GM19025 (cell line): ENCODE measurements at regions not wholly inside any gene's neighbourhood (a gene's known extent, or its start where the extent isn't known, plus 50 kb on each side); places are given as distances from the start of the nearest gene placed in this dataset.

ENCODE experiments used
- ATAC-seq: cut with Tn5 transposase; IDR thresholded peaks from one replicate; pipeline ENCODE4 v1.9.1; 2021; ENCODE audit warnings: mild to moderate bottlenecking, low read depth, moderate library complexity; ENCODE audit not compliant: unreplicated experiment

DNA sequence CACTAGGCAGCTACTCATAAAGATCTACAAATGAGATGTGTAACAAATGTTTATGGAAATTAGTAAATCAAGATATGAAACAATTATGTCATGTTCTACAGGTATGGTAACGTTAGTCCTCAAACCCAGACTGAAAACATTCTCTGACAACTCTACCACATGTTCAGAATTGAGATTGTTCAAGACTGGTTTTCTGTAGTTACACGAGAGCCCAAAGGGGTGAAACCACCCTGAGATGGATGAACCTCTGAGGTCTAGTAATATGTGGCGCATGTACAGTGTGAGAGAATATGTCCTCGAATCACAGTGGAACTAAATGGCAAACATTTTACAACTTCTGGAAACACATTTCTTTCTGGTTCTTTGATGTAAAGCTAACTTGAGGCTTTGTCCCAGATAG is 614.3 kb downstream of the ZEB2 start:
- no peak for ATAC-seq

DNA sequence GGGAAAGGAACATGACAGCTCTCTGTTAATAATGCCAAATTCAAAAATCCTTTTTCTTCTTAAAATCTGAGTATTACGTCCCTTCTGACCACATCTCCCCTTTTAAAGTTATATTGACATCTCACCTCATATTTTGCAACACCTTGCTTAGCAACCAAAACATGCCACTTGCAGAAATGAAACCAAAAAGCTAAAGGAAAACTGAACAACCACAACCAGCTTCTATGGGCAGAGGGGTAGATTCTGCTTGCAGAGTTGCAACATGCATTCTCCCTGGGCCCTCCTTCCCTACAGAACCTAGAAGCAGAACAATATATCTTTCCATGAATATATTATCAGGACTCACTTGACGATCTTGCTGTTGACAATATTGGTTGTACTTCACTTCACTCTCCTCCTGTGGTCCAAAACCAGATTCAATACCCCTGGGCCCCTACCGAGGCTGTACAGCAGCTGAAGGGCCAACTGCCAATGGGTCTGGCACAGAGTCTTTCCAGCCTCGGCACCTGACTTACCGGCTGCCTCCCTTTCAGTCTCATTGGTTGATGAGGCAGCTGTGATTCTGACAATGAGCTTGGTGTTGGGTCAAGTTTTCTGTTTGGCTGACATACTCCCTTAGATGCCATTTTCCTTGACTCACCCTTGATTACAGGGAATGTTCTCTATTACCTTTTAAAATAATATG is 616.6 kb downstream of the ZEB2 start:
- ATAC-seq = no peak

GRCh38 chr2:143901185-143901842 is 618.6 kb downstream of the ZEB2 start:
- peak; percentile 74 for ATAC-seq

GRCh38 chr2:143899987-143900386 is 619.9 kb downstream of the ZEB2 start:
- ATAC-seq = no peak

GRCh38 chr2:143893371-143893770 is 626.5 kb downstream of the ZEB2 start:
- ATAC-seq = no peak

GRCh38 chr2:143891879-143892308 is 628.0 kb downstream of the ZEB2 start:
- ATAC-seq = no peak

- ATAC-seq = no peak
Measured at GRCh38 chr2:143890798-143891197, 629.1 kb downstream of the ZEB2 start.

DNA sequence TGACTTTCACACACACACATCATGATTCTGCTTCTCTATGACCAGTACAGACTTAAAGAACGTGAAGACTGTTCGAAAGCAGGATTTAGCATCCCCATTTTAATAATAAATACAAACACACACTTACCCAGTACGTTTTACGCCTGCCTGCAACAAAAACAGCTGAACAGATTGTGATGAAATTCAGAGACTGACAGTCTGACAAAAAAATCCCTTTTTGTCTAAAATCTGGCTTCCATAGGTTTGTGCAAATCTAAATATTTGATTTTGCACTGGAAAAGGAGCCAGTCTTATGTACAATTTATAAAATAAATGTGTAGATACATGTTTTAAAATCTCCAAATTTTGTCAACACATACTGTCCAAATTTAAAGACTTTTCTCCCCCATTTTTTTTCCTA is 630.7 kb downstream of the ZEB2 start:
- no peak for ATAC-seq

DNA sequence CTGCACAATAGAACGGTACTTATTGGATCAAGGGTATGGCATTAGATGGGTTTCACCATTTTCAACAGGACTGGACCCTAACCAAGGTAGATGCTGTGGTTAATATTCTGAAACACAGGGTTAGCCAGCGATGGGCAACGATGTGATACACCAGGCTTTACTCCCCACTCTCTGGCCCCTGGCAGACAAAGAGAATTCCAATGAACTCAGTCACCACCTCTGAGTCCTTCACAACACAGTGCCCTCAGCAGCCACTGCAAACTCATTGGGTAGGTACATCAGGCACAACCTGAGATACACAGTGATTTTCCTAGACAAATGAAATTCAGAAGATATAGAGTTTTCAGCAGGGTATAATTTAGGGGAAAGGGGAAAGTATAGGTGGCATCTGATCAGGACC is 634.5 kb downstream of the ZEB2 start:
- ATAC-seq = no peak

DNA sequence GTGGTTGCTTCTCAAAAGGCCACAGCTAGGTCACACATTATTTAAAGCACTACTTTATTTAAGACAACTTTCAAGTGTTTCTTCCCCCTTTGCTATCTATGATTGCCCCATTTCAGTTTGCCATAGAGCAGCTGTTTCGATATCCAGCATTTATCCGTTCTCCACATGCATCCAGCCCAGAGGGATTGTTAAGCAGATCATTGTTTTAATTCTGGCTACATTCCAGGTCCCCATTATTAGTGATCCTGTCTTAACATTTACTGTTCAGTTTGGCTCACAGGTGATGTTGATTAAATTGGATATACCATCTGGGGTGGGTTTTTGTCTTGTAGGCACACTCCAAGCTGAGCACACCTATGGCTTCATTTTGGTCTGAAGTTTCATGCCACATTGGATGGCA is 638.7 kb downstream of the ZEB2 start:
- ATAC-seq = no peak

GRCh38 chr2:143877876-143878530 is 641.9 kb downstream of the ZEB2 start:
- ATAC-seq = no peak

GRCh38 chr2:143877056-143877455 is 642.9 kb downstream of the ZEB2 start:
- ATAC-seq = no peak

GRCh38 chr2:143875295-143876233 is 644.4 kb downstream of the ZEB2 start:
- ATAC-seq = no peak

- no peak for ATAC-seq
Measured at GRCh38 chr2:143873886-143874285, 646.0 kb downstream of the ZEB2 start.

- no peak for ATAC-seq
Measured at GRCh38 chr2:143870696-143871095, 649.2 kb downstream of the ZEB2 start.

GRCh38 chr2:143856978-143857377 is 662.9 kb downstream of the ZEB2 start:
- no peak for ATAC-seq

- no peak for ATAC-seq
Measured at GRCh38 chr2:143852759-143853158, 667.2 kb downstream of the ZEB2 start.

DNA sequence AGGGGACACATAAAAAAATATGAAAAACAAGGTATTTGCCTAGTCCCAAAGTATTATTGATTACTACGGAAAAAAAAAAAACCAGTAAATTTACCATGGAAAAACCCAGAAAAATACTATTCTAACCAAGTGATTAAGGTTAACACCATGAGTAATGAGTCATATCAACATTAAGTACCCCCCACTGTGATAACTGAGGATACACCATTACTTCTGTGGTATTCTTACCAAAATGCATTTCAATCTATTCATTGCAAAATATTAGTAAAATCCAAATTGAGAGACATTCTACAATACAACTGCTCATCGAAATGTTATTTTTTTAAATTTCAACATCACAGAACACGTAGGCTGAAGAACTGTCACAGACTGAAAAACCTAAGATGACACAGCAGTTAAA is 669.8 kb downstream of the ZEB2 start:
- ATAC-seq = no peak

GRCh38 chr2:143847257-143847656 is 672.7 kb downstream of the ZEB2 start:
- ATAC-seq = no peak

GRCh38 chr2:143844986-143845385 is 674.9 kb downstream of the ZEB2 start:
- ATAC-seq = no peak

- no peak for ATAC-seq
Measured at GRCh38 chr2:143843686-143844085, 676.2 kb downstream of the ZEB2 start.
